ENCODE measurements at regions not wholly inside any gene's neighbourhood (a gene's known extent, or its start where the extent isn't known, plus 50 kb on each side); places are given as distances from the start of the nearest gene placed in this dataset.

- CTCF ChIA-PET: interaction anchor here (0.5 to 3.1 kb wide), 15 partner anchors 12 to 662 kb away, joined by 3 to 26 read pairs (median 4); no protein-coding TSS in a partner anchor
- no peaks in the 10 kb centered on the region for H3K36me3 Mint-ChIP-seq (ENCODE audit: insufficient read depth, unreplicated experiment)
Observed at GRCh38 chr6:137313211-137313610, 94.0 kb upstream of the IFNGR1 start.

GRCh38 chr6:137311940-137312339 lies 92.8 kb upstream of the IFNGR1 start:
- intact Hi-C loops (cut with micrococcal nuclease): loop anchor here (5.0 kb wide), 3 partner anchors 95 to 465 kb away; partner anchors contain the start of gene IFNGR1
- H3K27me3 Mint-ChIP-seq (ENCODE audit: insufficient read depth, unreplicated experiment): no peaks in the 10 kb centered on the region
- H3K27ac Mint-ChIP-seq (ENCODE audit: low read depth, unreplicated experiment): no peak overlapping the region
- DNase-seq (ENCODE audit: unreplicated experiment): no peak
- no peaks in the 10 kb centered on the region for H3K9me3 Mint-ChIP-seq (ENCODE audit: unreplicated experiment)
- POLR2A ChIA-PET: no interaction called here
- no TSS peak for BruUV-seq (replicated peaks)
- H3K36me3 Mint-ChIP-seq (ENCODE audit: insufficient read depth, unreplicated experiment): no peaks in the 10 kb centered on the region
- CTCF ChIA-PET: interaction anchor here (0.6 kb wide), 1 partner anchor 156 kb away, joined by 3 read pairs; no protein-coding TSS in a partner anchor
- H3K4me1 Mint-ChIP-seq (ENCODE audit: insufficient read depth, unreplicated experiment): peaks cover 21% of the 10 kb centered on the region
- TF ChIP-seq CTCF (IDR thresholded peaks at IDR 0.05; ENCODE audit: unreplicated experiment): no peak
- no peak overlapping the region for H3K4me3 Mint-ChIP-seq (ENCODE audit: unreplicated experiment)

More at GRCh38 chr6:137313211-137313610, 94.0 kb upstream of the IFNGR1 start:
- H3K27me3 Mint-ChIP-seq (ENCODE audit: insufficient read depth, unreplicated experiment): no peaks in the 10 kb centered on the region
- intact Hi-C loops (cut with micrococcal nuclease): loop anchor here (5.0 kb wide), 3 partner anchors 96 to 466 kb away; partner anchors contain the start of gene IFNGR1
- peaks cover 24% of the 10 kb centered on the region for H3K4me1 Mint-ChIP-seq (ENCODE audit: insufficient read depth, unreplicated experiment)
- TF ChIP-seq CTCF (IDR thresholded peaks at IDR 0.05; ENCODE audit: unreplicated experiment): no peak
- H3K4me3 Mint-ChIP-seq (ENCODE audit: unreplicated experiment): no peak overlapping the region
- no peak for DNase-seq (ENCODE audit: unreplicated experiment)
- H3K27ac Mint-ChIP-seq (ENCODE audit: low read depth, unreplicated experiment): peak overlapping the region; percentile 29
- POLR2A ChIA-PET: interaction anchor here (1.0 to 3.1 kb wide), 4 partner anchors 73 to 157 kb away, joined by 3 to 15 read pairs (median 4); no protein-coding TSS in a partner anchor
- no TSS peak for BruUV-seq (replicated peaks)
- H3K9me3 Mint-ChIP-seq (ENCODE audit: unreplicated experiment): no peaks in the 10 kb centered on the region

GRCh38 chr6:137309078-137309762 lies 90.0 kb upstream of the IFNGR1 start:
- BruUV-seq (replicated peaks): no TSS peak
- Mint-ChIP-seq H3K4me3 (ENCODE audit: unreplicated experiment) (no peak overlapping the region), H3K27me3 (ENCODE audit: insufficient read depth, unreplicated experiment) (no peaks in the 10 kb centered on the region), H3K27ac (ENCODE audit: low read depth, unreplicated experiment) (no peak overlapping the region), H3K4me1 (ENCODE audit: insufficient read depth, unreplicated experiment) (peaks cover 15% of the 10 kb centered on the region), H3K9me3 (ENCODE audit: unreplicated experiment) (no peaks in the 10 kb centered on the region), H3K36me3 (ENCODE audit: insufficient read depth, unreplicated experiment) (no peaks in the 10 kb centered on the region)
- no peak for TF ChIP-seq CTCF (IDR thresholded peaks at IDR 0.05; ENCODE audit: unreplicated experiment)
- ChIA-PET POLR2A (interaction anchor here (0.8 to 3.0 kb wide), 7 partner anchors 11 to 96 kb away, joined by 3 to 9 read pairs (median 4); no protein-coding TSS in a partner anchor), CTCF (interaction anchor here (0.6 to 2.1 kb wide), 3 partner anchors 14 to 215 kb away, joined by 3 to 6 read pairs (median 4); no protein-coding TSS in a partner anchor)
- peak; percentile 89 for DNase-seq (ENCODE audit: unreplicated experiment)
- intact Hi-C loops (cut with micrococcal nuclease): no loop called here

- no peak overlapping the region for H3K4me3 Mint-ChIP-seq (ENCODE audit: unreplicated experiment)
- POLR2A ChIA-PET: interaction anchor here (1.5 to 3.0 kb wide), 2 partner anchors 20 to 90 kb away, joined by 5 to 9 read pairs; no protein-coding TSS in a partner anchor
- no peaks in the 10 kb centered on the region for H3K36me3 Mint-ChIP-seq (ENCODE audit: insufficient read depth, unreplicated experiment)
- no peaks in the 10 kb centered on the region for H3K27me3 Mint-ChIP-seq (ENCODE audit: insufficient read depth, unreplicated experiment)
- TF ChIP-seq CTCF (IDR thresholded peaks at IDR 0.05; ENCODE audit: unreplicated experiment): no peak
- H3K9me3 Mint-ChIP-seq (ENCODE audit: unreplicated experiment): peaks cover 7% of the 10 kb centered on the region
- DNase-seq (ENCODE audit: unreplicated experiment): no peak
- intact Hi-C loops (cut with micrococcal nuclease): no loop called here
- peaks cover 15% of the 10 kb centered on the region for H3K4me1 Mint-ChIP-seq (ENCODE audit: insufficient read depth, unreplicated experiment)
- H3K27ac Mint-ChIP-seq (ENCODE audit: low read depth, unreplicated experiment): no peak overlapping the region
- BruUV-seq (replicated peaks): no TSS peak
- CTCF ChIA-PET: interaction anchor here (1.1 kb wide), 1 partner anchor 22 kb away, joined by 4 read pairs; no protein-coding TSS in a partner anchor
Observed at GRCh38 chr6:137307163-137307854, 88.1 kb upstream of the IFNGR1 start.

All from MCF 10A (cell line).